ENCODE measurements at regions not wholly inside any gene's neighbourhood (a gene's known extent, or its start where the extent isn't known, plus 50 kb on each side); places are given as distances from the start of the nearest gene placed in this dataset.

- intact Hi-C loops (cut with DNase I): no loop called here
- FAIRE-seq: no peak
- no peak overlapping the region for H3K27ac ChIP-seq
- no peak overlapping the region for H3K4me3 ChIP-seq
- no peak for TF ChIP-seq CTCF (IDR thresholded peaks at IDR 0.05)
- H3K27me3 ChIP-seq: no peaks in the 10 kb centered on the region
- no peak for DNase-seq
- WGBS, 2 donors: 81 to 90% methylated on average over 3 of the region's 3 CpGs
- no peaks in the 10 kb centered on the region for H3K4me1 ChIP-seq
- H3K9me3 ChIP-seq: no peaks in the 10 kb centered on the region
- H3K36me3 ChIP-seq: no peaks in the 10 kb centered on the region
- no peak for ATAC-seq
Observed at GRCh38 chr4:130485371-130485770, 1389.4 kb downstream of the C4orf33 start.

- Histone ChIP-seq H3K36me3 (no peaks in the 10 kb centered on the region), H3K27ac (no peak overlapping the region), H3K4me1 (no peaks in the 10 kb centered on the region), H3K4me3 (no peak overlapping the region), H3K9me3 (no peaks in the 10 kb centered on the region), H3K27me3 (no peaks in the 10 kb centered on the region)
- DNase-seq: no peak
- intact Hi-C loops (cut with DNase I): no loop called here
- FAIRE-seq: no peak
- TF ChIP-seq CTCF (IDR thresholded peaks at IDR 0.05): no peak
- no peak for ATAC-seq
Observed at GRCh38 chr4:130486186-130486585, 1390.2 kb downstream of the C4orf33 start.

DNA sequence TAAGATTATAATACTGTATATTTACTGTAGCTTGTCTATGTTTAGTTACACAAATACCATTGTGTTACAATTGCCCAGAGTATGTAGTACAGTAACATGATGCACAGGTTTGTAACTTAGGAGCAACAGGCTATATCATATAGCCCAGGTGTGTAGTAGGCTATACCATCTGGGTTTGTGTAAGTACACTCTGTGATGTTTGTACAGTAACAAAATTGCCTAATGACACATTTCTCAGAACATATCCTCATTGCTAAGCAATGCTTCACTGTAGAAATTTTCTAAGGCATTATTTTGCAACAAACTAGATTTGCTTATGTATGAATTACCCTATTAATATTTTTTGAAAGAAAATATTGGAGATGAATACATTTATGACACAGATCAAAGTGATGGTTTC is 1390.9 kb downstream of the C4orf33 start:
- DNase-seq (no peak), FAIRE-seq (no peak), ATAC-seq (no peak)
- Histone ChIP-seq H3K4me1 (no peaks in the 10 kb centered on the region), H3K27me3 (no peaks in the 10 kb centered on the region), H3K27ac (no peak overlapping the region), H3K9me3 (no peaks in the 10 kb centered on the region), H3K4me3 (no peak overlapping the region), H3K36me3 (no peaks in the 10 kb centered on the region)
- no peak for TF ChIP-seq CTCF (IDR thresholded peaks at IDR 0.05)
- intact Hi-C loops (cut with DNase I): no loop called here

DNA sequence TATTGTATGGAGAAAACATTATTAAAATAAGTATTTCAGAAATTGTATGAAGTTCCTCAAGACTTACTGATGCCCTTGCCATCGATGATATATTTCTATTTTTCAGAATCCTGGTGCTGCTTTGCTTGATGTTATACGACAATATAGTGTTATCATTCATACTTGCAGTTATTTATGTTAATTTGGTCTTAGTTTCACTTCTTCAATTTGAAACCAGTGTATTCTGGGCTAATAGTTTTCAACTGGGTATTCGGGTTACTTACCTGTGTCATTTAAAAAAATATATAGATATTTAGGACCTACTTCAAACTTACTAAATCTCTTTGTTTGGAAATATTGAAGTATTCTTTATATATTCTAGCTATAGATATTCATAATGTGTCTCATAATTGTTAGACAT is 1414.7 kb downstream of the C4orf33 start:
- Histone ChIP-seq H3K27ac (no peak overlapping the region), H3K27me3 (no peaks in the 10 kb centered on the region), H3K4me1 (no peaks in the 10 kb centered on the region), H3K4me3 (no peak overlapping the region), H3K36me3 (no peaks in the 10 kb centered on the region), H3K9me3 (no peaks in the 10 kb centered on the region)
- no peak for DNase-seq
- ATAC-seq: no peak
- intact Hi-C loops (cut with DNase I): no loop called here
- 87 to 88% methylated on average over 3 of the region's 3 CpGs for WGBS, 2 donors
- no peak for TF ChIP-seq CTCF (IDR thresholded peaks at IDR 0.05)
- no peak for FAIRE-seq

DNA sequence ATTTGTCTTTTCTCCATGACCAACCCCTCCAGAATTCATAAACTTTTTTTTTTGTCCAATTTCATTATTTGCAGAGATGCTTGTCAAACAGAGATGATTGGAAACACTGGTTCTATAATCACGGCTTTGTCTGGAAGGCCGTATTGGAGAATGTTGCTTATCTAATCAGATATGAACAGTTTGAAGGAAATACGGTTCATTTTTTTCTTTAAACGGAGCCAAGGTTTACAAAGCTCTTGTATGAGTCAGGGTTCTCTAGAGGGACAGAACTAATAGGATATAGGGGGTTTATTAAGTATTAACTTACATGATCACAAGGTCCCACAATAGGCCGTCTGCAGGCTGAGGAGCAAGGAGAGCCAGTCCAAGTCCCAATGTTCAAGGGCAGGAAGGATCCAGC is 1415.8 kb downstream of the C4orf33 start:
- Histone ChIP-seq H3K27me3 (no peaks in the 10 kb centered on the region), H3K4me1 (no peaks in the 10 kb centered on the region), H3K9me3 (no peaks in the 10 kb centered on the region), H3K4me3 (no peak overlapping the region), H3K36me3 (no peaks in the 10 kb centered on the region), H3K27ac (no peak overlapping the region)
- ATAC-seq (peak in 3 of 4 donors; percentile 25 to 52 (median 36)), DNase-seq (no peak), FAIRE-seq (no peak)
- intact Hi-C loops (cut with DNase I): no loop called here
- 9 to 12% methylated on average over 5 of the region's 5 CpGs for WGBS, 2 donors
- TF ChIP-seq CTCF (IDR thresholded peaks at IDR 0.05): no peak

All from pancreas (tissue), 10 donors.